ENCODE measurements at regions not wholly inside any gene's neighbourhood (a gene's known extent, or its start where the extent isn't known, plus 50 kb on each side); places are given as distances from the start of the nearest gene placed in this dataset.

GRCh38 chr11:28842716-28843115 is 734.5 kb downstream of the METTL15 start:
- H3K27me3 ChIP-seq (ENCODE audit: insufficient read depth, low read length, poor library complexity), result no peaks in the 10 kb centered on the region
- no peaks in the 10 kb centered on the region for H3K79me2 ChIP-seq (ENCODE audit: insufficient read depth, low read length)
- no peak overlapping the region for H2AFZ ChIP-seq (ENCODE audit: low read depth, low read length)
- TF ChIP-seq CTCF (IDR thresholded peaks at IDR 0.05; ENCODE audit: borderline replicate concordance, extremely low read depth, low read length, poor library complexity, severe bottlenecking), result no peak
- no peak for TF ChIP-seq EZH2 (IDR thresholded peaks at IDR 0.05; ENCODE audit: borderline replicate concordance, low read depth, low read length, severe bottlenecking)
- no peak for ATAC-seq (ENCODE audit: insufficient read depth, low read depth)
- H3K9ac ChIP-seq (ENCODE audit: low read depth, low read length), result no peak overlapping the region
- no peak for DNase-seq
- no peaks in the 10 kb centered on the region for H3K9me3 ChIP-seq (ENCODE audit: insufficient read depth, low read length, severe bottlenecking)
- H3K27ac ChIP-seq (ENCODE audit: low read length), result no peak overlapping the region
- no peaks in the 10 kb centered on the region for H3K4me1 ChIP-seq (ENCODE audit: insufficient read depth, low read length)
- H3K36me3 ChIP-seq (ENCODE audit: insufficient read depth, low read length), result no peaks in the 10 kb centered on the region
- no peaks in the 10 kb centered on the region for H4K20me1 ChIP-seq (ENCODE audit: insufficient read depth, low read length)
- H3K4me3 ChIP-seq (ENCODE audit: low read depth in 1 of 2, low read length in 2 of 2), result no peak overlapping the region
- no peak overlapping the region for H3K4me2 ChIP-seq (ENCODE audit: insufficient read depth, low read length)

GRCh38 chr11:28838741-28839140 is 730.6 kb downstream of the METTL15 start:
- no peak for DNase-seq
- Histone ChIP-seq H3K4me3 (ENCODE audit: low read depth in 1 of 2, low read length in 2 of 2) (no peak overlapping the region), H3K4me1 (ENCODE audit: insufficient read depth, low read length) (no peaks in the 10 kb centered on the region), H3K9me3 (ENCODE audit: insufficient read depth, low read length, severe bottlenecking) (no peaks in the 10 kb centered on the region), H3K27ac (ENCODE audit: low read length) (no peak overlapping the region), H3K36me3 (ENCODE audit: insufficient read depth, low read length) (no peaks in the 10 kb centered on the region), H4K20me1 (ENCODE audit: insufficient read depth, low read length) (no peaks in the 10 kb centered on the region), H3K27me3 (ENCODE audit: insufficient read depth, low read length, poor library complexity) (no peaks in the 10 kb centered on the region), H2AFZ (ENCODE audit: low read depth, low read length) (no peak overlapping the region), H3K79me2 (ENCODE audit: insufficient read depth, low read length) (no peaks in the 10 kb centered on the region), H3K9ac (ENCODE audit: low read depth, low read length) (no peak overlapping the region), H3K4me2 (ENCODE audit: insufficient read depth, low read length) (no peak overlapping the region)
- TF ChIP-seq EZH2 (IDR thresholded peaks at IDR 0.05; ENCODE audit: borderline replicate concordance, low read depth, low read length, severe bottlenecking), result no peak
- TF ChIP-seq CTCF (IDR thresholded peaks at IDR 0.05; ENCODE audit: borderline replicate concordance, extremely low read depth, low read length, poor library complexity, severe bottlenecking), result no peak
- ATAC-seq (ENCODE audit: insufficient read depth, low read depth), result no peak

GRCh38 chr11:28837599-28837998 is 729.4 kb downstream of the METTL15 start:
- no peaks in the 10 kb centered on the region for H3K27me3 ChIP-seq (ENCODE audit: insufficient read depth, low read length, poor library complexity)
- no peaks in the 10 kb centered on the region for H3K36me3 ChIP-seq (ENCODE audit: insufficient read depth, low read length)
- H3K9me3 ChIP-seq (ENCODE audit: insufficient read depth, low read length, severe bottlenecking), result no peaks in the 10 kb centered on the region
- ATAC-seq (ENCODE audit: insufficient read depth, low read depth) (no peak), DNase-seq (no peak)
- H3K27ac ChIP-seq (ENCODE audit: low read length), result no peak overlapping the region
- TF ChIP-seq CTCF (IDR thresholded peaks at IDR 0.05; ENCODE audit: borderline replicate concordance, extremely low read depth, low read length, poor library complexity, severe bottlenecking) (no peak), EZH2 (IDR thresholded peaks at IDR 0.05; ENCODE audit: borderline replicate concordance, low read depth, low read length, severe bottlenecking) (no peak)
- no peaks in the 10 kb centered on the region for H3K4me1 ChIP-seq (ENCODE audit: insufficient read depth, low read length)
- no peaks in the 10 kb centered on the region for H4K20me1 ChIP-seq (ENCODE audit: insufficient read depth, low read length)
- no peak overlapping the region for H3K4me3 ChIP-seq (ENCODE audit: low read depth in 1 of 2, low read length in 2 of 2)
- H3K9ac ChIP-seq (ENCODE audit: low read depth, low read length), result no peak overlapping the region
- H3K4me2 ChIP-seq (ENCODE audit: insufficient read depth, low read length), result no peak overlapping the region
- no peaks in the 10 kb centered on the region for H3K79me2 ChIP-seq (ENCODE audit: insufficient read depth, low read length)
- H2AFZ ChIP-seq (ENCODE audit: low read depth, low read length), result no peak overlapping the region

Data from DND-41 (cell line).